GM13977 (cell line): ENCODE measurements at regions not wholly inside any gene's neighbourhood (a gene's known extent, or its start where the extent isn't known, plus 50 kb on each side); places are given as distances from the start of the nearest gene placed in this dataset.

ENCODE experiments used
- DNase-seq: peaks from one replicate; pipeline ENCODE4 v3.0.0; 2012; ENCODE audit warnings: low spot score
- CTCF ChIP-seq: IDR thresholded peaks from 2 replicates; pipeline ENCODE4 v1.5.1; 2012; ENCODE audit warnings: mild to moderate bottlenecking, control low read depth; ENCODE audit not compliant: insufficient read depth; ENCODE audit errors: extremely low read depth, missing control alignments
- in situ Hi-C: fragments of 300-500 bp; cut with MboI; formaldehyde crosslinking; loops from one replicate; pipeline ENCODE4 v1.12.0; 2022; ENCODE audit warnings: low sequenced_read_pairs, low pct_unique_long_range_greater_than_20kb, mixed read lengths, inconsistent platforms; ENCODE audit not compliant: unreplicated experiment

GRCh38 chr11:98793276-98793675 lies 227.5 kb upstream of the CNTN5 start:
- in situ Hi-C loops = no loop called here
- no peak for DNase-seq
- TF ChIP-seq CTCF = no peak

- TF ChIP-seq CTCF = no peak
- DNase-seq = no peak
- in situ Hi-C loops = no loop called here
Measured at GRCh38 chr11:98798333-98798732, 222.4 kb upstream of the CNTN5 start.

- in situ Hi-C loops = no loop called here
- no peak for DNase-seq
- no peak for TF ChIP-seq CTCF
Measured at GRCh38 chr11:98800696-98801095, 220.1 kb upstream of the CNTN5 start.

- TF ChIP-seq CTCF = no peak
- no peak for DNase-seq
- in situ Hi-C loops = no loop called here
Measured at GRCh38 chr11:98828986-98829708, 191.6 kb upstream of the CNTN5 start.

- TF ChIP-seq CTCF = no peak
- no peak for DNase-seq
- in situ Hi-C loops = no loop called here
Measured at GRCh38 chr11:98829971-98830370, 190.8 kb upstream of the CNTN5 start.

- in situ Hi-C loops = no loop called here
- TF ChIP-seq CTCF = no peak
- DNase-seq = no peak
Measured at GRCh38 chr11:98834776-98835175, 186.0 kb upstream of the CNTN5 start.
